Peyer's patch (tissue), 4 donors: ENCODE measurements at regions not wholly inside any gene's neighbourhood (a gene's known extent, or its start where the extent isn't known, plus 50 kb on each side); places are given as distances from the start of the nearest gene placed in this dataset.
"Not testable (repeated sequence)": the region's sequence is repeated elsewhere in the genome, so short reads cannot be mapped to it uniquely, and the experiment has no call there.

Experiments used
- DNase-seq, 3 donors: peaks; one replicate each; pipeline ENCODE4 v3.0.0-alpha.2; 2017 to 2019
- H3K27ac ChIP-seq, 4 donors: fragments of 200-600 bp; sonication (generic); one replicate each; pipeline ENCODE4 v1.5.1; 2016 to 2019
- H3K27me3 ChIP-seq, 2 donors: fragments of 200-600 bp; sonication (generic); one replicate each; pipeline ENCODE4 v1.5.1; 2019
- H3K36me3 ChIP-seq, 3 donors: fragments of 200-600 bp; sonication (generic); one replicate each; pipeline ENCODE4 v1.5.1; 2016 to 2019
- H3K4me1 ChIP-seq, 4 donors: fragments of 200-600 bp; sonication (generic); one replicate each; pipeline ENCODE4 v1.5.1; 2016 to 2019
- H3K4me3 ChIP-seq, 4 donors: fragments of 200-600 bp; sonication (generic); 1 replicate in 3 of 4; 2 replicates in 1 of 4; pipeline ENCODE4 v1.5.1; 2016 to 2019; ENCODE audit warnings: mild to moderate bottlenecking in 1 of 4
- H3K9me3 ChIP-seq, 4 donors: fragments of 200-600 bp; sonication (generic); one replicate each; pipeline ENCODE4 v1.5.1; 2016 to 2019; ENCODE audit warnings: mild to moderate bottlenecking in 1 of 4
- CTCF ChIP-seq, 6 experiments: fragments of 450-650 bp in 4 of 6; fragments of 200-600 bp in 2 of 6; sonication (generic) in 1 of 6; IDR thresholded peaks; one replicate each; pipeline ENCODE4 v1.5.1; 2017 to 2019; ENCODE audit warnings: antibody characterized with exemption in 6 of 6, mild to moderate bottlenecking in 3 of 6, moderate library complexity in 1 of 6
- POLR2A ChIP-seq, 2 donors: fragments of 450-650 bp; IDR thresholded peaks; one replicate each; pipeline ENCODE4 v1.5.1; 2017; ENCODE audit warnings: antibody characterized with exemption in 2 of 2, mild to moderate bottlenecking in 2 of 2, moderate library complexity in 2 of 2

- Histone ChIP-seq H3K27me3 (no peaks in the 10 kb centered on the region), H3K4me3 (no peak overlapping the region), H3K4me1 (no peaks in the 10 kb centered on the region), H3K36me3 (no peaks in the 10 kb centered on the region), H3K9me3 (no peaks in the 10 kb centered on the region), H3K27ac (no peak overlapping the region)
- TF ChIP-seq POLR2A (IDR thresholded peaks at IDR 0.05) (no peak), CTCF (IDR thresholded peaks at IDR 0.05) (no peak)
- DNase-seq: no peak
These were observed 1024.6 kb downstream of the EFNA5 start for GRCh38 chr5:106646106-106646505.

- Histone ChIP-seq H3K9me3 (no peaks in the 10 kb centered on the region), H3K36me3 (no peaks in the 10 kb centered on the region), H3K27ac (no peak overlapping the region), H3K4me1 (no peaks in the 10 kb centered on the region), H3K27me3 (no peaks in the 10 kb centered on the region), H3K4me3 (no peak overlapping the region)
- DNase-seq: no peak
- TF ChIP-seq CTCF (IDR thresholded peaks at IDR 0.05) (no peak), POLR2A (IDR thresholded peaks at IDR 0.05) (no peak)
These were observed 1030.2 kb downstream of the EFNA5 start for GRCh38 chr5:106640511-106640910.

GRCh38 chr5:106639488-106639887 is 1031.2 kb downstream of the EFNA5 start:
- H3K4me3 ChIP-seq: no peak overlapping the region
- DNase-seq: no peak
- no peaks in the 10 kb centered on the region for H3K27me3 ChIP-seq
- H3K9me3 ChIP-seq: no peaks in the 10 kb centered on the region
- H3K4me1 ChIP-seq: no peaks in the 10 kb centered on the region
- no peak overlapping the region for H3K27ac ChIP-seq
- TF ChIP-seq POLR2A (IDR thresholded peaks at IDR 0.05): no peak
- no peak for TF ChIP-seq CTCF (IDR thresholded peaks at IDR 0.05)
- H3K36me3 ChIP-seq: no peaks in the 10 kb centered on the region

- Histone ChIP-seq H3K36me3 (no peaks in the 10 kb centered on the region), H3K4me3 (no peak overlapping the region), H3K9me3 (no peaks in the 10 kb centered on the region), H3K27me3 (no peaks in the 10 kb centered on the region), H3K27ac (no peak overlapping the region), H3K4me1 (no peaks in the 10 kb centered on the region)
- DNase-seq: no peak
- no peak for TF ChIP-seq CTCF (IDR thresholded peaks at IDR 0.05)
These were observed 1033.5 kb downstream of the EFNA5 start for GRCh38 chr5:106637275-106637674.

GRCh38 chr5:106634375-106634774 is 1036.4 kb downstream of the EFNA5 start:
- no peak overlapping the region for H3K27ac ChIP-seq
- TF ChIP-seq POLR2A (IDR thresholded peaks at IDR 0.05): no peak
- no peak for TF ChIP-seq CTCF (IDR thresholded peaks at IDR 0.05)
- no peaks in the 10 kb centered on the region for H3K36me3 ChIP-seq
- H3K27me3 ChIP-seq: no peaks in the 10 kb centered on the region
- no peak overlapping the region for H3K4me3 ChIP-seq
- no peaks in the 10 kb centered on the region for H3K9me3 ChIP-seq
- DNase-seq: no peak
- H3K4me1 ChIP-seq: no peaks in the 10 kb centered on the region

GRCh38 chr5:106633825-106634224 is 1036.9 kb downstream of the EFNA5 start:
- Histone ChIP-seq H3K27me3 (no peaks in the 10 kb centered on the region), H3K4me1 (no peaks in the 10 kb centered on the region), H3K4me3 (no peak overlapping the region), H3K9me3 (no peaks in the 10 kb centered on the region), H3K27ac (no peak overlapping the region), H3K36me3 (no peaks in the 10 kb centered on the region)
- TF ChIP-seq CTCF (IDR thresholded peaks at IDR 0.05) (no peak), POLR2A (IDR thresholded peaks at IDR 0.05) (no peak)
- no peak for DNase-seq

GRCh38 chr5:106628456-106628855 is 1042.3 kb downstream of the EFNA5 start:
- H3K36me3 ChIP-seq, H3K27me3 ChIP-seq, H3K4me1 ChIP-seq, H3K4me3 ChIP-seq, H3K27ac ChIP-seq, H3K9me3 ChIP-seq, DNase-seq: not testable (repeated sequence)
